K562 (cell line): ENCODE measurements at regions not wholly inside any gene's neighbourhood (a gene's known extent, or its start where the extent isn't known, plus 50 kb on each side); places are given as distances from the start of the nearest gene placed in this dataset.

Source experiments
- EGR1 ChIP-seq: fragments of 450-650 bp; conservative IDR thresholded peaks from 2 replicates; pipeline ENCODE4 v1.6.1; 2017; ENCODE audit warnings: mild to moderate bottlenecking
- FOXP1 ChIP-seq: sonication (generic); formaldehyde crosslinking; IDR thresholded peaks from 2 replicates; pipeline ENCODE4 v1.8.0; 2022; ENCODE audit warnings: mild to moderate bottlenecking, missing genetic modification reagents
- ZNF146 ChIP-seq: IDR thresholded peaks from one replicate; pipeline ENCODE4 v1.6.1; 2018; ENCODE audit warnings: missing compliant biosample characterization; ENCODE audit not compliant: unreplicated experiment
- TF ChIP-seq, protein P1 (sequence below), 2 experiments: fragments of 450-650 bp; conservative IDR thresholded peaks; 2 replicates each; pipeline ENCODE4 v1.6.1; 2017; ENCODE audit warnings: mild to moderate bottlenecking in 2 of 2, moderate library complexity in 2 of 2
- TF ChIP-seq, protein P2 (sequence below), 3 experiments: IDR thresholded peaks in 2 of 3; conservative IDR thresholded peaks in 1 of 3; 2 replicates each; pipeline ENCODE4 v1.5.1; 2011 to 2012; ENCODE audit warnings: low read length in 3 of 3, mild to moderate bottlenecking in 3 of 3, control low read depth in 2 of 3, improper control_type of control experiment in 1 of 3, inconsistent platforms in 1 of 3, low read depth in 1 of 3, mixed read lengths in 1 of 3, moderate library complexity in 1 of 3; ENCODE audit not compliant: insufficient read depth in 2 of 3

DNA sequence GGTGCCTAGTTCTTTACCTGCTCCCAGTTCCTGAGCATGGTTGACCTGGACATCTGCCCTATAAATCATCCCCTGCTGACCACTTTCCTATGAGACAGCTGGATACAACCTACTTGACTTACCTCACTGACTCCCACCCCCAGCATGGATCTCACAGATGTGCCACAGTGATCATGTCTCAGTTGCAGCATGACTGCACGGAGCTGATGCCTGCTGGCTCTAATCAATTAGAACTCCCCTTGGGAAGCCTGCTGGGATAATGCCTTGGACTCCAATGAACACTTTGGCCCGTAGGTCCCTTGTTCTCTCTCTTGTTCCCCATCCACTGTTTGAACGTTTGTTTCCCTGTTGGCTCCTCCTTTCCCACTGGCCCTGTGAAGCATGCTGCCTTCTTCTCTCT lies 271.2 kb upstream of the IGFBP3 start:
- TF ChIP-seq FOXP1 (CRISPR knock-in tag) (no peak), ZNF146 (no peak), EGR1 (no peak)
- TF ChIP-seq, protein P1, sequence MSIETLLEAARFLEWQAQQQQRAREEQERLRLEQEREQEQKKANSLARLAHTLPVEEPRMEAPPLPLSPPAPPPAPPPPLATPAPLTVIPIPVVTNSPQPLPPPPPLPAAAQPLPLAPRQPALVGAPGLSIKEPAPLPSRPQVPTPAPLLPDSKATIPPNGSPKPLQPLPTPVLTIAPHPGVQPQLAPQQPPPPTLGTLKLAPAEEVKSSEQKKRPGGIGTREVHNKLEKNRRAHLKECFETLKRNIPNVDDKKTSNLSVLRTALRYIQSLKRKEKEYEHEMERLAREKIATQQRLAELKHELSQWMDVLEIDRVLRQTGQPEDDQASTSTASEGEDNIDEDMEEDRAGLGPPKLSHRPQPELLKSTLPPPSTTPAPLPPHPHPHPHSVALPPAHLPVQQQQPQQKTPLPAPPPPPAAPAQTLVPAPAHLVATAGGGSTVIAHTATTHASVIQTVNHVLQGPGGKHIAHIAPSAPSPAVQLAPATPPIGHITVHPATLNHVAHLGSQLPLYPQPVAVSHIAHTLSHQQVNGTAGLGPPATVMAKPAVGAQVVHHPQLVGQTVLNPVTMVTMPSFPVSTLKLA (conservative IDR thresholded peaks at IDR 0.05), result no peak
- TF ChIP-seq, protein P2, sequence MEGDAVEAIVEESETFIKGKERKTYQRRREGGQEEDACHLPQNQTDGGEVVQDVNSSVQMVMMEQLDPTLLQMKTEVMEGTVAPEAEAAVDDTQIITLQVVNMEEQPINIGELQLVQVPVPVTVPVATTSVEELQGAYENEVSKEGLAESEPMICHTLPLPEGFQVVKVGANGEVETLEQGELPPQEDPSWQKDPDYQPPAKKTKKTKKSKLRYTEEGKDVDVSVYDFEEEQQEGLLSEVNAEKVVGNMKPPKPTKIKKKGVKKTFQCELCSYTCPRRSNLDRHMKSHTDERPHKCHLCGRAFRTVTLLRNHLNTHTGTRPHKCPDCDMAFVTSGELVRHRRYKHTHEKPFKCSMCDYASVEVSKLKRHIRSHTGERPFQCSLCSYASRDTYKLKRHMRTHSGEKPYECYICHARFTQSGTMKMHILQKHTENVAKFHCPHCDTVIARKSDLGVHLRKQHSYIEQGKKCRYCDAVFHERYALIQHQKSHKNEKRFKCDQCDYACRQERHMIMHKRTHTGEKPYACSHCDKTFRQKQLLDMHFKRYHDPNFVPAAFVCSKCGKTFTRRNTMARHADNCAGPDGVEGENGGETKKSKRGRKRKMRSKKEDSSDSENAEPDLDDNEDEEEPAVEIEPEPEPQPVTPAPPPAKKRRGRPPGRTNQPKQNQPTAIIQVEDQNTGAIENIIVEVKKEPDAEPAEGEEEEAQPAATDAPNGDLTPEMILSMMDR (IDR thresholded peaks at IDR 0.05 in 2 of 3, conservative IDR thresholded peaks at IDR 0.05 in 1 of 3; ENCODE audit: insufficient read depth in 2 of 3, low read depth in 1 of 3, low read length in 3 of 3), result no peak
